PC-3 (cell line): ENCODE measurements at regions not wholly inside any gene's neighbourhood (a gene's known extent, or its start where the extent isn't known, plus 50 kb on each side); places are given as distances from the start of the nearest gene placed in this dataset.

Experiments
- EZH2 ChIP-seq: fragments of 300-600 bp; sonication (generic); IDR thresholded peaks from one replicate; pipeline ENCODE4 v1.6.1; 2017; ENCODE audit warnings: antibody characterized with exemption, mild to moderate bottlenecking, low read length; ENCODE audit not compliant: unreplicated experiment
- EZH2phosphoT487 ChIP-seq: fragments of 300-600 bp; sonication (generic); IDR thresholded peaks from 2 replicates; pipeline ENCODE4 v1.6.1; 2018; ENCODE audit warnings: mild to moderate bottlenecking, antibody characterized with exemption, low read length, borderline replicate concordance
- TF ChIP-seq, protein P1 (sequence below): fragments of 300-600 bp; sonication (generic); conservative IDR thresholded peaks from 2 replicates; pipeline ENCODE4 v1.5.1; 2017; ENCODE audit warnings: antibody characterized with exemption, low read depth, mild to moderate bottlenecking, low read length

GRCh38 chr12:74049348-74049747 lies 488.3 kb upstream of the ATXN7L3B start:
- TF ChIP-seq, protein P1, sequence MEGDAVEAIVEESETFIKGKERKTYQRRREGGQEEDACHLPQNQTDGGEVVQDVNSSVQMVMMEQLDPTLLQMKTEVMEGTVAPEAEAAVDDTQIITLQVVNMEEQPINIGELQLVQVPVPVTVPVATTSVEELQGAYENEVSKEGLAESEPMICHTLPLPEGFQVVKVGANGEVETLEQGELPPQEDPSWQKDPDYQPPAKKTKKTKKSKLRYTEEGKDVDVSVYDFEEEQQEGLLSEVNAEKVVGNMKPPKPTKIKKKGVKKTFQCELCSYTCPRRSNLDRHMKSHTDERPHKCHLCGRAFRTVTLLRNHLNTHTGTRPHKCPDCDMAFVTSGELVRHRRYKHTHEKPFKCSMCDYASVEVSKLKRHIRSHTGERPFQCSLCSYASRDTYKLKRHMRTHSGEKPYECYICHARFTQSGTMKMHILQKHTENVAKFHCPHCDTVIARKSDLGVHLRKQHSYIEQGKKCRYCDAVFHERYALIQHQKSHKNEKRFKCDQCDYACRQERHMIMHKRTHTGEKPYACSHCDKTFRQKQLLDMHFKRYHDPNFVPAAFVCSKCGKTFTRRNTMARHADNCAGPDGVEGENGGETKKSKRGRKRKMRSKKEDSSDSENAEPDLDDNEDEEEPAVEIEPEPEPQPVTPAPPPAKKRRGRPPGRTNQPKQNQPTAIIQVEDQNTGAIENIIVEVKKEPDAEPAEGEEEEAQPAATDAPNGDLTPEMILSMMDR = no peak
- TF ChIP-seq EZH2 (no peak), EZH2phosphoT487 (no peak)
